ENCODE measurements at regions not wholly inside any gene's neighbourhood (a gene's known extent, or its start where the extent isn't known, plus 50 kb on each side); places are given as distances from the start of the nearest gene placed in this dataset.
A peak's percentile ranks its signal among the peaks of the same experiment; 100 is the strongest.

GRCh38 chr3:106341586-106342162, 472.9 kb upstream of the CBLB start:
- no peak for DNase-seq (ENCODE audit: low spot score)
- Histone ChIP-seq H3K27ac (no peak overlapping the region), H3K4me3 (peak overlapping the region; percentile 44)
- TF ChIP-seq CTCF (IDR thresholded peaks at IDR 0.05), result no peak

- Histone ChIP-seq H3K4me3 (no peak overlapping the region), H3K27ac (no peak overlapping the region)
- DNase-seq (ENCODE audit: low spot score), result no peak
- no peak for TF ChIP-seq CTCF (IDR thresholded peaks at IDR 0.05)
These were observed 473.6 kb upstream of the CBLB start for GRCh38 chr3:106342386-106342785.

GRCh38 chr3:106343811-106344210, 475.0 kb upstream of the CBLB start:
- no peak for TF ChIP-seq CTCF (IDR thresholded peaks at IDR 0.05)
- no peak for DNase-seq (ENCODE audit: low spot score)
- H3K27ac ChIP-seq, result no peak overlapping the region
- H3K4me3 ChIP-seq, result no peak overlapping the region

- DNase-seq (ENCODE audit: low spot score), result no peak
- Histone ChIP-seq H3K4me3 (peak overlapping the region; percentile 9), H3K27ac (peak overlapping the region in 1 of 2 donors; percentile 63)
- no peak for TF ChIP-seq CTCF (IDR thresholded peaks at IDR 0.05)
These were observed 476.7 kb upstream of the CBLB start for GRCh38 chr3:106345353-106346027.

GRCh38 chr3:106347350-106347749, 478.5 kb upstream of the CBLB start:
- no peak for DNase-seq (ENCODE audit: low spot score)
- TF ChIP-seq CTCF (IDR thresholded peaks at IDR 0.05), result no peak
- H3K4me3 ChIP-seq, result no peak overlapping the region
- H3K27ac ChIP-seq, result no peak overlapping the region

GRCh38 chr3:106348139-106348690, 479.4 kb upstream of the CBLB start:
- no peak overlapping the region for H3K27ac ChIP-seq
- no peak for TF ChIP-seq CTCF (IDR thresholded peaks at IDR 0.05)

More at GRCh38 chr3:106348139-106348690, 479.4 kb upstream of the CBLB start:
- H3K4me3 ChIP-seq, result no peak overlapping the region
- DNase-seq (ENCODE audit: low spot score), result no peak
